Muscle of leg (tissue), 3 donors: ENCODE measurements at regions not wholly inside any gene's neighbourhood (a gene's known extent, or its start where the extent isn't known, plus 50 kb on each side); places are given as distances from the start of the nearest gene placed in this dataset.

Experiments used
- DNase-seq: peaks from one replicate; pipeline ENCODE4 v3.0.0; 2013
- H3K27ac ChIP-seq: one replicate; pipeline ENCODE4 v1.5.1; 2013; ENCODE audit warnings: mild to moderate bottlenecking, low read length, control low read depth
- H3K27me3 ChIP-seq: one replicate; pipeline ENCODE4 v1.6.1; 2013; ENCODE audit warnings: low read length; ENCODE audit not compliant: control insufficient read depth, insufficient read depth
- H3K36me3 ChIP-seq: one replicate; pipeline ENCODE4 v1.6.1; 2013; ENCODE audit warnings: low read length; ENCODE audit not compliant: control insufficient read depth, insufficient read depth
- H3K4me1 ChIP-seq: one replicate; pipeline ENCODE4 v1.6.1; 2013; ENCODE audit warnings: low read length; ENCODE audit not compliant: control insufficient read depth, insufficient read depth
- H3K4me3 ChIP-seq: one replicate; pipeline ENCODE4 v1.5.1; 2013; ENCODE audit warnings: low read length, control low read depth
- H3K9me3 ChIP-seq: replicated peaks from 2 replicates; pipeline ENCODE4 v1.6.1; 2013; ENCODE audit warnings: low read depth, low read length; ENCODE audit not compliant: control insufficient read depth
- WGBS: methylation state at CpG from one replicate; pipeline ENCODE4 v1.1.5; 2013; ENCODE audit warnings: missing lambda C conversion rate; ENCODE audit not compliant: insufficient coverage; 5-methylcytosine and 5-hydroxymethylcytosine counted together

DNA sequence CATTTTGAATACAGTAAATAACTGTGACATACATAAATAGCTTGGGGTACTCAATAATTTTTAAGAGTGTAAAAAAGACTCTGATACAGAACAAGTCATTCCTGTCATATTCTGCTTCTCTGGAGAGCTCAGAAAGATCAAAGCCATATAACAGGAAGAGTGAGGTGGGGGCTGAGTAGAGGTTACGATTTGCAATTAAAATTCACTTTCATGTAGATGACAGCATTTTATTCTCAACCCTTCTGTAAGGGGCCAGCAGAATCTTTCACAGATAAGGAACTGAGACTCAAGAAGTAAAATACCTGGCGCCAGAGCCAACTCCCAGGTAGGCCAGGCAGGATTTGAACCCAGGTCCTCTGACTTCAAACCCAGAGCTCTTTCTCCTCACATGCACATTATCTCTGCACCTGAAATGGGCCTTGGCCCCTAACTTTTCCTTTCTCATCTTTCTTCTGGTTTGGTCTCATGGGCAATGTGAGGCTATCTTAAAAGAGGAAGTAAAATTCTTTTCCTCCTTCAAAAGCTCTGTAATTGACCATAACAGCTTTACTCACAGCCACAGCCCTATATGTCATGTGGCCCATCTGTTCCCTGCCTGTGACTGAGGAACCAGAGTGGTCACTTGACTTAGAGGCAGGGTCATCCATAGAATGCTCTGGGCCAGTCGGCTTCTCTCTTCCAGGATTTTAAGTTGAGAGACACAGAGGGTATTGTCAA, 80.9 kb upstream of the SYT6 start:
- Histone ChIP-seq H3K9me3 (no peaks in the 10 kb centered on the region), H3K4me1 (no peaks in the 10 kb centered on the region), H3K36me3 (no peaks in the 10 kb centered on the region), H3K4me3 (no peak overlapping the region), H3K27me3 (no peaks in the 10 kb centered on the region), H3K27ac (no peak overlapping the region)
- WGBS: 60% methylated on average over 1 of the region's 3 CpGs
- DNase-seq: peak; percentile 56

GRCh38 chr1:114232691-114233090, 79.0 kb upstream of the SYT6 start:
- DNase-seq: no peak
- WGBS: 57% methylated on average over 3 of the region's 6 CpGs
- H3K27ac ChIP-seq: no peak overlapping the region
- no peaks in the 10 kb centered on the region for H3K36me3 ChIP-seq
- no peaks in the 10 kb centered on the region for H3K9me3 ChIP-seq
- no peak overlapping the region for H3K4me3 ChIP-seq
- H3K27me3 ChIP-seq: no peaks in the 10 kb centered on the region
- H3K4me1 ChIP-seq: no peaks in the 10 kb centered on the region

DNA sequence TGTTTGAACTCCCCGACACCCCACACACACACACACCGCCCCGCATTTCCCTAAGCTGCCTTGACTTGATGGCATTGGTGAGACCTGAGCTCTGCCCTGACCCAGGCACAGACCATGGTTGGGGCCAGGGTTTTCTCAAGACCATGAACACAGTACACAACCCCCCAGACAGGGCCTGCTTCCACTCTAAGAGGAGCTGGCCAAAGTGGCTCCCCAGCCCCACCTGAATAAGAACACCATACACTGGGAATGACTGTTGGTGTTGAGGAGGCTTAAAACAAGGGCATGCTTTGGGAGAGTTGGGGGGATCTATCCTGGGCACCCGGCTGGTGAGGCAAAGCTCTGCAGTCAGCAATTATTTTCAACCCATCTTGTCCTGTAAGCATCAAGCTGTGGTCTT, 77.6 kb upstream of the SYT6 start:
- H3K36me3 ChIP-seq: no peaks in the 10 kb centered on the region
- no peak overlapping the region for H3K27ac ChIP-seq
- no peaks in the 10 kb centered on the region for H3K27me3 ChIP-seq
- DNase-seq: no peak
- no peaks in the 10 kb centered on the region for H3K4me1 ChIP-seq
- no CpG with 5 or more reads among the region's 4 CpGs for WGBS
- H3K9me3 ChIP-seq: no peaks in the 10 kb centered on the region
- H3K4me3 ChIP-seq: no peak overlapping the region

GRCh38 chr1:114229368-114229767, 75.7 kb upstream of the SYT6 start:
- Histone ChIP-seq H3K27me3 (no peaks in the 10 kb centered on the region), H3K36me3 (no peaks in the 10 kb centered on the region), H3K9me3 (no peaks in the 10 kb centered on the region), H3K4me3 (no peak overlapping the region), H3K4me1 (peaks cover 4% of the 10 kb centered on the region), H3K27ac (no peak overlapping the region)
- 93% methylated on average over 4 of the region's 7 CpGs for WGBS
- no peak for DNase-seq

DNA sequence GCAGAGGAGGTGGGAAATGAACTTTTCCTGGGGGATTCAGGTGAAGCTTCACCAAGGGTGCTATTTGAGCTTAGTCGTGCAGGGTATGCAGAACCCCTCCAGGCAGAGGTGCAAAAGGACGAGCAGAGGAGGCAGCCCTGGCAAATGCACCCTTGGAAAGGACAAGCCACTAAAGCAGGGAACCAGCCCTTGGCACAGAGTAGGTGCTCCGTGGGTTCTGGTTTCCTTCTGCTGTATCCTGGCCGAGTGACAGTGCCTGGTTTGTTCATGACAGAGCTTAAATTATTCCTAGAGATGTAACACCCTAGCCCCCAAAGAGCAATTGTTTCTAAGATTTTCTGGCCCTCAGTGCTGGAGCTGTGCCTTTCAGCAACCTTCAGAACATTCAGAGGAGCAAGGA, 73.4 kb upstream of the SYT6 start:
- H3K4me1 ChIP-seq: peaks cover 13% of the 10 kb centered on the region
- WGBS: 43% methylated on average over 4 of the region's 4 CpGs
- DNase-seq: no peak
- H3K27me3 ChIP-seq: no peaks in the 10 kb centered on the region
- no peak overlapping the region for H3K27ac ChIP-seq
- no peak overlapping the region for H3K4me3 ChIP-seq
- H3K36me3 ChIP-seq: no peaks in the 10 kb centered on the region
- H3K9me3 ChIP-seq: no peaks in the 10 kb centered on the region

DNA sequence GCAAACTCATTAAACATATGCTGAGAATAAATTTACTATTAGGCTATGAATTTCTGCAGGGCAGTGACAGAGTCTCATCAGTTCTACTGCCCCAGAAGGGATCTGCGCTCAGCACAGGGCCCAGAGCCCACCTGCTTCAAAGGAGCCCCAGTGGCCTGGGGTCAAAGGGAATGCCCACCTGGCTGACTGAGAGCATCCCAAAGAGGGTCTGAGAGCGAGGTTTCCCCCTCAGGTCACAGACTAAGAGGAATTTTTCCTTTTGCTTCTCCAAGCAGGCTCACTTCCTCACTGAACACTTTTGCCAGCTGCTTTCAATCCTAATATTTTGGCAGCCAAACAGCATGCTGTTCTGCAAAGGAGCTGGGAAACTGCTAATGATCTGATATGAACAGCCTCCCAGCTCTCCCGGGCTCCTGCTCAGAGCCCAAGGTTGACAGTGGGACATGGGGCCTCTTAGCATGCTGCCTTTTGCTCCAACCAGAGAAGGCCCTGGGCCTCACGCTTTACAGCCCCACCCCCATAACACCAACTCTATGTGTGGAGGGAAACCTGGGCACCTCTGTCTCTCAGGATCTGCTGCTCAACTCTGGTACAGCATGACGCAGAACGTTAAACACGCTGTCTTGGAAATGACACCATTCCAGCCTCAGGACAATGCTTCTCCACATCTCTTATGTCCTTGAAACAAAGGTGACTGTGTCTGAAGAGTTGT, 70.7 kb upstream of the SYT6 start:
- H3K27ac ChIP-seq: peak overlapping the region; percentile 55
- H3K4me3 ChIP-seq: no peak overlapping the region
- H3K9me3 ChIP-seq: no peaks in the 10 kb centered on the region
- no peaks in the 10 kb centered on the region for H3K36me3 ChIP-seq
- H3K4me1 ChIP-seq: peaks cover 19% of the 10 kb centered on the region
- peak; percentile 87 for DNase-seq
- no peaks in the 10 kb centered on the region for H3K27me3 ChIP-seq
- 31% methylated on average over 2 of the region's 7 CpGs for whole genome bisulfite sequencing

GRCh38 chr1:114222920-114223319, 69.3 kb upstream of the SYT6 start:
- H3K4me1 ChIP-seq: peaks cover 27% of the 10 kb centered on the region
- H3K9me3 ChIP-seq: no peaks in the 10 kb centered on the region
- DNase-seq: no peak
- no peaks in the 10 kb centered on the region for H3K36me3 ChIP-seq
- no peak overlapping the region for H3K27ac ChIP-seq
- no peak overlapping the region for H3K4me3 ChIP-seq
- 100% methylated on average over 2 of the region's 4 CpGs for WGBS
- H3K27me3 ChIP-seq: no peaks in the 10 kb centered on the region

GRCh38 chr1:114219172-114219868, 65.7 kb upstream of the SYT6 start:
- WGBS: 18% methylated on average over 3 of the region's 7 CpGs
- no peak overlapping the region for H3K4me3 ChIP-seq
- H3K4me1 ChIP-seq: peaks cover 24% of the 10 kb centered on the region
- H3K27ac ChIP-seq: peak overlapping the region; percentile 74
- H3K9me3 ChIP-seq: no peaks in the 10 kb centered on the region
- peak; percentile 83 for DNase-seq
- H3K27me3 ChIP-seq: no peaks in the 10 kb centered on the region
- no peaks in the 10 kb centered on the region for H3K36me3 ChIP-seq

- DNase-seq: peak; percentile 89
- Histone ChIP-seq H3K27me3 (no peaks in the 10 kb centered on the region), H3K36me3 (no peaks in the 10 kb centered on the region), H3K9me3 (no peaks in the 10 kb centered on the region), H3K4me1 (peaks cover 16% of the 10 kb centered on the region), H3K27ac (peak overlapping the region; percentile 74), H3K4me3 (no peak overlapping the region)
- WGBS: 32% methylated on average over 9 of the region's 10 CpGs
These were observed 64.9 kb upstream of the SYT6 start for GRCh38 chr1:114218361-114219171.
